GM19452 (cell line): ENCODE measurements at regions not wholly inside any gene's neighbourhood (a gene's known extent, or its start where the extent isn't known, plus 50 kb on each side); places are given as distances from the start of the nearest gene placed in this dataset.
"Not testable (repeated sequence)": the region's sequence is repeated elsewhere in the genome, so short reads cannot be mapped to it uniquely, and the experiment has no call there.

ENCODE experiments used
- ATAC-seq: cut with Tn5 transposase; IDR thresholded peaks from one replicate; pipeline ENCODE4 v1.9.1; 2021; ENCODE audit not compliant: unreplicated experiment

DNA sequence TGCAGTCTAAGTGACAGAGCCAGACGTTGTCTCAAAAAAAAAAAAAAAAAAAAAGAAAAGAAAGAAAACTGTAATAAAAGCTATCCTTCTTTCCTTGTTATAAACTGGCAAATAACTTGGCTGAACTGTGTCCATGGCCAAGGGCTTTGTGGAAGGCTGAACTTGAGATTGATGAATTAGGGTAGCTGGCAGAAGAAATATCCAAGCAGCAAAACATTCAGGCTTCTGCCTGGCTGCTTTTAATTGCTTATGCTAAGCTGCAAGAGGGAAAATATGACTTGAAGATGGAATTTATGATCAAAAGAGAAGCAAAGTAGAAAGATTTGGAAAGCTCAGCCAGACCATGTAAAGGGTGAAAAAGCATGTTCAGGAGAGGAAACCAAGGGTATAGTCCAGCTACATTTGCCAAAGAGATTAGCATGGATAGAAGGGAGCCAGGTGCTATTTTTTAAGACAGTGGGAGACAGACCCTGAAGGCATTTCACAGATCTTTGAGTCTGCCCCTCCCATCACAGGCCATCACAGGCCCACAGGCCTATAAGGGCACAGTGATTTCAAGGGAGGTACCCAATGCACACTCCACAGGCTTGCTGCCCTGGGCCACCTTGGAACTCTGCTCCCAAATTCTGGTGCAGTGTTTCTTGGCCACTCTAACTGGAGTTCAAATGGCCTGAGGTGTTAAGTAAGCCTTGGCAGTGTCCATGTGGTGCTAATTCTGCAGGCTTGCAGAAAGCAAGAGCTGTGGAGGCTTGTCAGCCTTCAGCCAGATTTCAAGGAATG, 226.0 kb downstream of the AEBP2 start:
- ATAC-seq: no peak

DNA sequence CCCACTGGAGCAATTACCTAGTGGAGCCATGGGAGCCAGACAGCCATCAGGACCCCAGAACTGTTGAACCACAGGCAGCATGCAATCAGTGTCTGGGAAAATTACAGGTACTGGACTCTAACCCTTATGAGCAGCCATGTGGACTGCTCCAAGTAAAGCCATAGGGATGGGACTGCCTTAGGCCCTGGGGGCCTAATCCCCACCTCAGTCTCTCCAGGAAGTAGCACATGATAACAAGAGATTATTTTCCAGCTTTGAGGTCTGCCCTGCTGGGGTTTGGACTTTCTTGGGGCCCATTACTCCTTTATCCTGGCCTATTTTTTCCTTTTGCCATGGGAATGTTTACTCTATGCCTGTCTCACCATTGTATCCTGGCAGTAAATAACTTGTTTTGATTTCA, 226.8 kb downstream of the AEBP2 start:
- ATAC-seq: no peak

DNA sequence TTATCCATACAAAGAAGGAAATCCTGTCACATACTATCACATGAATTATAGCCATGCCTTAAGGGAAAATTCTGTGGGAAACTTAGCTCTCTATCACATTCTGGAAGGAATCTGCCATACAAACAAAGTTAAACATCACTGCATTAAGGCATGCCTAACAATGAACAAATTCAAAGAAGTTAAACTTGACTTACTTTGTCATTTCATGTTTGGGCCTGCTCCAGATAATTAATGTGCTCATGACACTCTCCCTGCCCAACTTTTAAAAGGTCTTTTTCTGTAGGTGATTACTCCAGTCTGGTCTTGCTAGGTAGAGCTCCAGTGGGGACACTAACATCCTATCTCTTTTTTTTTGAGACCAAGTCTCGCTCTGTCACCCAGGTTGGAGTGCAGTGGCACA, 230.5 kb downstream of the AEBP2 start:
- no peak for ATAC-seq

DNA sequence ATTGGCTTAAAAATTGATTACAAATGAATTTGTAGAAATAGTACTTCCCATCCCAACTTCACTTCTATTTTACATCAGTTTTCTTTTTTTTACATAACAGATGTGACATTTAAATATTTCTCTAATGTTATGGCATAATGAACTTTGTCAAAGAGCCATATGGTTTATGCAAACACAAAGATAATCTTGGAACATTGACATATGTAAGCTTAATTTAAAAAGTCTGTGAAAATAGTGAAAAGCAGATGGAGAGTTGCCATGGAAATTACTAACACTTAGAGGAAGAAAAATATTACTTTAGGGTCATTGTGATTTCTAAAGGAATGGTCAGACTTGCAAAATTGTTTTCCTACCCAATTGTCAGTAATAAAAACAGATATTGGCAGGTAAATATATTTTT, 232.4 kb downstream of the AEBP2 start:
- no peak for ATAC-seq

DNA sequence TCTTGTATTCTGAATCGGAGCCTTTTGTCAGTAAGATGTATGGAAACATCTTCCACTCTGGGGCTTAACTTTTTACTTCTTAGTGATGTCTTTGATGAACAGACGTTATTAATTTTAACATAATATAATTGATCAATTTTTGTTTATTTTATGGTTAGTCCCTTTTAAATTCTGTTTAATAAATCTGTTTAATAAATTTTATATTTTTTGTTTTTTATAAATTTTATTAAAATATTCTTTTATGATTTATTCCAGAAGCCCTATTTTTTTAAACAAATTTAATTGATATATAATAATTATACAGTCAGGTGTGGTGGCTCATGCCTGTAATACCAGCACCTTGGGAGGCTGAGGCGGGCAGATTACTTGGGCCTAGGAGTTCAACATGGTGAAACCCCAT, 235.1 kb downstream of the AEBP2 start:
- no peak for ATAC-seq

DNA sequence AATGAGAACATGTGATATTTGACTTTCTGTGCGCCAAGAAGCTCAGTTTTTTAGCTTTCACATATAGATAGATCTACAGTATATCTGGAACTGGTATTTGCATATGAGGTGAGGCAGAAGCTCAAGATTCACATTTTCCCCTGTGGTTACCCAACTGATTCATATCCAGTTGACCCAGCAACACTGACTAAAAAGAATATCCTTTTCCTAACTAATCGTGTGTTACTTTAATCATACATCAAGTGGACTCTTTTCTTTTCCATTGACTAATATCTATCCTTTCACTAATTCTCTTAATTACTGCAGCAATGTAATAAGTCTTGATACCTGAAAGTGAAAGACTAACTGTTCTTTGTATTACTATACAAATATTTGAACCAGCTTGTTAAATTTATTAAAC, 236.1 kb downstream of the AEBP2 start:
- ATAC-seq: peak; percentile 72

DNA sequence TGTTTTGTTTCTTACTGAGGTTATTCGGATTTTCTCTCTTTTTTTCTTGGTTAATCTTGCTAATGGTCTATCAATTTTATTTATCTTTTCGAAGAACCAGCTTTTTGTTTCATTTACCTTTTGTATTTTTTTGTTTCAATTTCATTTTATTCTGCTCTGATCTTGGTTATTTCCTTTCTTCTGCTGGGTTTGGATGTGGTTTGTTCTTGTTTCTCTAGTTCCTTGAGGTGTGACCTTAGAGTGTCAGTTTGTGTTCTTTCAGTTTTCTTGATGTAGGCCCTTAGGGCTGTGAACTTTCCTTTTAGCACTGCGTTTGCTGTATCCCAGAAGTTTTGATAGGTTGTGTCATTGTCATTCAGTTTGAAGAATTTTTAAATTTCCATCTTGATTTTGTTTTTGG, 239.2 kb downstream of the AEBP2 start:
- not testable (repeated sequence) for ATAC-seq

DNA sequence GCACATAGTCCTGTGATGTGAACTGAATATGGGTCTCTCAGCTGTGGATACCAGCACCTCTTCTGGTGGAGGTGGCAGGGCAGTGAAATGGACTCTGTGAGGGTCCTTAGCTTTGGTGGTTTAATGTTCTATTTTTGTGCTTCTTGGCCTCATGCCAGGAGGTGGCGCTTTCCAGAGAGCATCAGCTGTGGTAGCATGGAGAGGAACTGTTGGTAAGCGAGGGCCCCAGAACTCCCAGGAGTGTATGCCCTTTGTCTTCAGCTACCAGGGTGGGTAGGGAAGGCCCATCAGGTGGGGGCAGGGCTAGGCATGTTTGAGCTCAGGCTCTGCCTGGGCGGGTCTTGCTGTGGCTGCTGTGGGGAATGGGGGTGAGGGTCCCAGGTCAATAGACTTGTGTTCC, 241.7 kb downstream of the AEBP2 start:
- ATAC-seq: no peak

DNA sequence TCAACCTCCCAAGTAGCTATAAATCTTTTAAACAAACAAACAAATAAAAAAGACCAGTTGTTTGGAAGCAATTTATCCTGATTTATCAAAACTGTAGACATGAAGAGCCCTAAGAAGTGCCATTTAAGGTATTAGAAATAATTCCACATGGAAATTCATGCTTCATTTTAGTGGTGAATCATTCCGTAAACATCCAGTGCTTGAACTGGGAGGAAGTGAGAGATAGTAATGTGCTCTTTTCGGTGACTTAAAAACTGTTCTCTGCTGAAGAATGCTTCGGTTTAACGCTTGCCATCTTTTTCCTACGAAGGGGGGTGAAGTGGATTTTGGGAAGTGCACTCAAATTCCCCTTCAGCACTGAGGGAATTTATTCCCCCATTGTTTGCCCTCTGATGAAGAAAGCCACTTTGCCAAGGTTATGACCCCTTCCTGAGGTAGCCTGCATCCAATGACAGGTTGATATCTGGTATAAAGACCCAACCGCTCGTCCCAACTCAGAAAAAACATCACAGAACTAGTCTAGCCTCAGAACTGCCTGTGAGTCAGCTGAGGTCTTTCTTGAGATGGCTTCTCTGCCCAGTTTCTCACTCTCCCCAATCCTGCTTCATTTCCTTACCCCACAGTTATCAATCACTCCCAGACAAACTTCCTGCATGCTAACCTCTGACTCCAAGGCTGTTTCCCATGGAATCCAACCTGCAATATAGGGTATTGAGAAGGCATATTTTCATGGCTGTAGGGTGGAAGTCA, 244.1 kb downstream of the AEBP2 start:
- ATAC-seq: no peak

DNA sequence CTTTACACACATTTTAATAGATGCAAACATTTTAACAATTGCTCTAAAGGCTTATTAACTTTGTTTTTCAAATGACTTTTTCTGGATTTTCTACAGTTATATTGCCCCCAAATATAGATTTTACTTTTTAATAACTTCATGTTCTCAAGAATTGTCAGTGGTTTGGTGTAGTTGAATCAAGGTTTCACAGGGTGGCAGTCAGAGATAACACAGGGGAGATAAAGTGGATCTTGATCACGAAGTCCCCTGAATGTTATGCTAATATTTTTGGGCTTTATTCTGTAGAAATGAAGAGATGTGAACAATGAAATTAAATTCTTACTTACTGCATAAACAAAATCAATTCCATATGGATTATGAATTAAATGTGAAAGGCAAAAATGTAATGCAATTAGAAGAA, 248.1 kb downstream of the AEBP2 start:
- ATAC-seq: no peak

DNA sequence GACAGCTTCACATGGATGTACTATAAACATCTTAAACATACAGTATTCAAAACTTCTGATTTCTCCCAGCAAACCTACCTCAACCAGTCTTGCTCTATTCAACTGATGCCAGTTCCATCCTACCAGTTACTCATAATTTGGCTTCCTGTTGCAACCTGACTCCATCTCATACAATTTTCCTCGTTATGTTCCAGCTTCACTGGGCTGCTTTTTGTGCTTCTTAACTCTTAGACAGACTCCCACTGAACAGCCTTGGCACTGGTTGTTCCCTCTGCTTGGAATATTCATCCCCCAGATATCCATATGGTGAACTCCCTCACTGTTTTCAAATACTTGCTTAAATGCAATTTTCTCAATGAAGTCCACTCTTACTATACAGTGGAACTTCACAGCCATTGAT, 249.2 kb downstream of the AEBP2 start:
- no peak for ATAC-seq

DNA sequence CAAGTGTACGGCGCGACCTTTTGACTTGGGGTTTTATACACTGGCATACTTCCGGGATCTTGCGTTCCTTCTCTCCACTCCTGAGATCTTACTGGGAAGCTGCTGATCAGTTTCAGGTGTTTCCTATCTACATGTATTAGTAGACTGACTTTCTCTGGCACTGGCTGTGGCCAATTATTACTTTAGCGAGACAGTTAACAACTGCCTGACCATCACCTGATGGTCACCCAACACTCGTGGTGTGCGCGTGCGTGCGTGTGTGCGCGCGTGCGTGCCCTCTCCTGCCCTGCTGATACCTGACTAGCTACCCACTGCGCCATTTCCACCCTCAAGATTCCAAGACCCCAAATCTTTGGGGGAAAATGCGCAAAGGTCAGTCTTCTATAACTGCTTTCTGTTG, 249.9 kb downstream of the AEBP2 start:
- ATAC-seq: no peak

DNA sequence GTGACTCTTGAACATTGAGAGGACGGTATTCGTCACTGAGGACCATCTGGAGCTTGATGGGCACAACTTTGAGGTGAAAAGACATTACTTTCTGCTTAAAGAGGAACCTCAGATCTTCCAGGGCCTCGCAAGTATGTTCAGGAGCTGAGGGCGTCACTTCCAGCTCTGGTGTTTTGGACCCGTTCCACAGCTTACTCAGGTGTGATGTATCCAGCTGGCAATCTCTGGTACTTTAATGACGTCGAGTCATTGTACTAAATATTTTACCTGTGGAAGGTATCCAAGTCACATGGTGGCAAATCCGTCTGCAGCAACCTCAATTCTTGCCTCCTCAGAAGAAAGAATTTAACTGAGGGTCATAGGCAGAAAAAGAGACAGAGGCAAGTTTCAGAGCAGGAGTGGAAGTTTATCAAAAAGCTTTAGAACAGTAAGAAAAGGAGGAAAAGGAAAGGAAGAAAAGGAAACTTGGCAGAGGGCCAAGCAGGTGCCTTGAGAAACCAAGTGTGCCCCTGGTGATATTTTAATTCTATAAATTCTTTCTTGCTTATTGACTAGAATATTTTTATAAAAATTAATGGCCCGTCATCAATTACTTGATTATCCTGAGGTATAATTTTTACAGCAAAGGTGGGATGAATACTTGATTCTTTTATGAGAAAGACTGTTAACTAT, 250.6 kb downstream of the AEBP2 start:
- no peak for ATAC-seq

DNA sequence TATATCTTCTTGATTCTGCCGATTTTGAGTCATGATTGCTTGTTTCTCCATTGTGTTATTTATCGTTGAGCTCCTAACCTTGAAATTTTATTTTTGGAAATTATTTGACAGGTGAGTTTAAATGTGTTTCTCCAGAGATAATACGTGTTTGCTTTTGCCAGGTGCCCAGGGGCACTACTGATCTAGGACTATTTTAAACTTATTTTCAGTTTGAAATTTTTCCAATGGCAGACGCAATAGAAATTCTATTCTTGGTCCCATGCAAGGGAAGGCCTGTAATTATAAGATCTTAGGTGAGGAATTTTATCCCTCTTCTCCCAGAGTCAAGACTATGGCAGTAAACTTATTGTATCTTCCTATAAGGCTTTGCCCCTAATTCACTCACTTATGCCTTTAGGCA, 252.8 kb downstream of the AEBP2 start:
- ATAC-seq: no peak

DNA sequence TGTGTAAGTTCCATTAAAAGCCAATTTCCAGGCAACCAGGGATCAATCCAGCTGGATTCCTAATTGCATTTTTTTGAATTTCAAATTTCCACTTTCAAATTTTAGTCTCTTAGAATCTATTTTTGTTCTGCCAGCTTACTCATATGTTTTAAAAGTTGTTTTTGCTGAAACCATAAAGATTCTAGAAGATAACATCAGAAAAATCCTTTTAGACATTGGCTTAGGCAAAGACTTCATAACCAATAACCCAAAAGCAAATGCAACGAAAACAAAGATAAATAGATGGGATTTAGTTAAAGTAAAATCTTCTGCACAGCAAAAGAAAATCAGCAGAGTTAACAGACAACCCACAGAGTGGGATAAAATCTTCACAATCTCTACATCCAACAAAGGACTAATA, 253.3 kb downstream of the AEBP2 start:
- ATAC-seq: no peak

DNA sequence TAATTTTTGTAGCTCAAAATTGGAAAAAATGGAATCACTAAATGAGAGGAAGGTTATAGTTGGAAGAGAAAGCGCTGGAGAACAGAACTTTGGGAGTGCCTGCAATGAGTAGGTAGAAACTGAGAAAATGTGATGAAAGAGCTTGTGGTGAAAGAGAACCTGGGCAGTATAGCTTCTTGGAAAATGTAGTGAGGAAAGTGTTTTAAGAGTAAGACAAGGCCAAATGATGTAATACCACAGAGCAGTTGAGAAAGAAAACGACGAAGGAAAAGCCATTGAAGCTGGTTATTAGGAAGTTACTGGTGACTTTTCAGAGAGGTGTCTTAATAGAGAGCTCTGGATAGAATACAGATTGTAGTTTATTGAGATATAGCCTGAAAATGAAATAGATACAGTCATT, 255.3 kb downstream of the AEBP2 start:
- ATAC-seq: no peak

DNA sequence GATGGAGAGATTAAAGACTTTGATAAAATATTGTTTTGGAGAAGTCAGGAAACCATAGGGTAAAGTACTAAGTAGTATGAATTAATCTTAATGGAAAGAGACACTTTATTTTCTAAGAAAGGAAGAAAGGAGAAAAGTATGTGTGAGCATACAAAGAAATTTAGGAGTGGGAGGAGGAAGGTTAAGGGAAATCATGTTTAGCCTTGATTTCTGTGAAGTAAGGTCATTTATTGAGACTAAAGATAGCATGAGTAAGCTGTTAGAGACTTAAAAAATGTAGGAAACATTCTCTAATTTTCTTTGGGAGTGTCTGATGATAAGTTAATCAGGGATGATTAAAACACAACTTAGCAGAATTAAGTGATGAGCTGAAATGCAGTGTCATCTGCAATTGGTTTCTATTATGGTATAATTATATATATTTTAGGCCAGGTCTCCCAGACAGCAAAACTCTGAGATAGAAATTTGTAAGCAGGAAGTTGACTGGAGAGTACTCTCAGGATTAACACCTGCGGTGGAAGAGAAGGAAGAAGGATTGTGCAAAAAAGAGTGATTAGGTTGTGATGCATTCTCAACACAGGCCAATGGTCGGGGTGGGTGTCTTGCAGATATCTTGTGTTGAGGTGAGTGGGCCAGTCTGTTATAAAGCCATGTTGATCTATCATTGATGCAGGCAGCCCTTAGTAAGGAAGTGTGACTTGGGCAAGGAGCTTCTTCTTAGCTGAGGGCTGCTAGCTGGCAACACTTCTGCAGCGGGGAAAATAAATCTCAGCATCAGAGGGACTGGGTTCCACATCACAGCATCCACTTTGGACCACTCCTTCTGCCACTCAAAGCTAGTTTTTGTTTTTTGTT, 256.2 kb downstream of the AEBP2 start:
- no peak for ATAC-seq

DNA sequence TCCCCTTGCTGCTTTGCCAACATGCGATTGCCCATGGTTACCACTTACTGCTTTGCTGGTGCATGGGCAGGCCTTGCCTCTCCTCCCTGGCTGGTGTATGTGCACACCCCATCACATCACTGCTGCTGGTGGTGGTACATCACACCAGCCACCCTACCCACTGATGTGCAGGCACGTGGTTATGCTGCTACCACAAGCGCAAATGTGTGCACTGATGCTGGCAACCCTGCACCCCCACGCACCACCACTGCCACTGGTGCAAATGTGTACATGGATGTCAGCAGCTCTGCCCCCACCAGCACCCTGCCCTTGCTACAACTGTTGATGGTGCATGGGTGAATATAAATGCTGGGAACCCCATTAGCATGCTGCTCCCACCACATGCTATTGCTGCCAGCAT, 261.7 kb downstream of the AEBP2 start:
- no peak for ATAC-seq

DNA sequence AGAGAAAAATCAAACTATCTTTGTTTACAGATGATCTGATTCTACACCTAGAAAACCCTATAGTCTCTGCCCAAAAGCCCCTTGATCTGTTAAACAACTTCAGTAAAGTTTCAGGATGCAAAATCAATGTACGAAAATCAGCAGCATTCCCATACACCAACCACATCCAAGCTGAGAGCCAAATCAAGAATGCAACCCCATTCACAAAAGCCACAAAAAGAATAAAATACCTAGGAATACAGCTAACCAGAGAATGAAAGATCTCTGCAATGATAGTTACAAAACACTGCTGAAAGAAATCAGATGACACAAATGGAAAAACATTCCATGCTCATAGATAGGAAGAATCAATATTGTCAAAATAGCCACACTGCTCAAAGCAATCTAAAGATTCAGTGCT, 265.7 kb downstream of the AEBP2 start:
- no peak for ATAC-seq

DNA sequence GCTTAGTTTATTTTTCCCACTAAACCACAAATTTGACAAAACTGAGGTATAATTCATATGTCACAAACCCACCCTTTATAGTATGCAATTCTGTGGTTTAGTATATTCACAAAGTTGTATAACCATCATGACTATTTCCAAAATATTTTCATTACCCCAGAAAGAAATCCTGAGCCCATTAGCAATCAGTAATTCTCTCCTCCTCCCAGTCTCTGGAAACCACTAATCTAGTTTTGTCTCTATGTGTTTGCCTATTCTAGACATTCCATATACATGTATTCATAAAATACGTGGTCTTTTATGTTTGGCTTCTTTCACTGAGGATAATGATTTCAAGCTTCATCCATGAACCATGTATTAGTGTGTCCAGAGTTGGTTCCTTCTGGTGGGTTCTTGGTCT, 267.6 kb downstream of the AEBP2 start:
- ATAC-seq: no peak

DNA sequence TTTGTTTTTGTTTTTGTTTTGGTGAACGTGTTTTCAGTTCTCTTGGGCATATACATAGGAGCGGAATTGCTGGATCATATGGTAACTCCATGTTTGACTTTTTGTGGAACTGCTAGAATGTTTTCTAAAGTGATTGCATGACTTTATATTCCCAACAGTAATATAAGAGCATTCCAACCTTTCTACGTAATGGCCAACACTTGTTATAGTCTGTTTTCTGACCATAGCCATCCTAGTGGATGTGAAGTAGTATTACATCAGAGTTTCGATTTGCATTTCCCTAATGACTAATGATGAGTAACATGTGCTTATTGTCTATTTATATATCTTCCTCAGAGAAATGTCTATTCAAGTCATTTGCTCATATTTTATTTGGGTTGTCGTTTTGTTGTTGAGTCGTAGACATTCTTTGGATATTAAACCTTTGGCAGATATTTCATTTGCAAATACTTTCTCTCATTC, 268.7 kb downstream of the AEBP2 start:
- ATAC-seq: no peak
